K562 (cell line): ENCODE measurements at regions not wholly inside any gene's neighbourhood (a gene's known extent, or its start where the extent isn't known, plus 50 kb on each side); places are given as distances from the start of the nearest gene placed in this dataset.

ENCODE experiments used
- ATAC-seq: fragments of 200-7000 bp; cut with Tn5 transposase; 3 replicates; pipeline ENCODE4 v1.9.1; 2020; ENCODE audit warnings: moderate library complexity
- BruUV-seq: library from RNA; stranded (reverse); fragments of 400-500 nt; replicated peaks from 2 replicates; lab custom pipeline; 2021; lab: Mats Ljungman, UMichigan
- CTCF ChIA-PET: fragments of 300-600 bp; formaldehyde crosslinking; extraction: SDS; loops from one replicate; lab custom pipeline; 2021; ENCODE audit warnings: low intra/inter-chr PET ratio; lab: Yijun Ruan, JAX
- POLR2A ChIA-PET: fragments of 300-600, 350-650 bp; sonication (Branson Sonifier 250); formaldehyde crosslinking; extraction: SDS; loops from one replicate; lab custom pipeline; 2021; ENCODE audit warnings: antibody characterized with exemption, inconsistent platforms; lab: Yijun Ruan, JAX
- DNase-seq, 4 experiments: peaks; one replicate each; pipeline versions ENCODE4 v3.0.0 to v3.0.0-alpha.2; 2011 to 2018; ENCODE audit warnings: low spot score in 3 of 4, mixed read lengths in 3 of 4; ENCODE audit errors: extremely low read depth in 1 of 4
- FAIRE-seq: peaks from 2 replicates; lab custom pipeline; 2011; peaks lifted over from hg19 to GRCh38; lab: Jason Lieb, UNC
- H2AFZ ChIP-seq: 2 replicates; pipeline ENCODE4 v1.6.0; 2011; ENCODE audit warnings: low read depth, low read length, control low read depth, inconsistent platforms
- H3K27ac ChIP-seq: fragments of 200-600 bp; 3 replicates; pipeline ENCODE4 v1.8.0; 2011; ENCODE audit warnings: low read depth, mild to moderate bottlenecking, control low read depth, inconsistent platforms, low read length, moderate library complexity, mixed read lengths; ENCODE audit errors: extremely low read depth
- H3K27me3 ChIP-seq, 2 experiments: fragments of 300-600 bp in 1 of 2; 2 replicates in 1 of 2; 3 replicates in 1 of 2; pipeline versions ENCODE4 v1.6.0 to v1.8.0; 2011; ENCODE audit warnings: inconsistent platforms in 2 of 2, low read length in 2 of 2, mild to moderate bottlenecking in 1 of 2, mixed read lengths in 1 of 2, moderate library complexity in 1 of 2; ENCODE audit not compliant: control insufficient read depth in 2 of 2, insufficient read depth in 2 of 2
- H3K36me3 ChIP-seq: fragments of 300-600 bp; 3 replicates; pipeline ENCODE4 v1.8.0; 2011; ENCODE audit warnings: mild to moderate bottlenecking, low read length, inconsistent platforms; ENCODE audit not compliant: control insufficient read depth, insufficient read depth
- H3K4me1 ChIP-seq, 2 experiments: fragments of 200-600 bp in 1 of 2; replicated peaks in 1 of 2; 2 replicates in 1 of 2; 3 replicates in 1 of 2; pipeline versions ENCODE4 v1.5.1 to v1.8.0; 2011; ENCODE audit warnings: inconsistent platforms in 2 of 2, low read length in 2 of 2, mild to moderate bottlenecking in 1 of 2, mixed read lengths in 1 of 2, moderate library complexity in 1 of 2; ENCODE audit not compliant: control insufficient read depth in 2 of 2, insufficient read depth in 2 of 2
- H3K4me2 ChIP-seq: 2 replicates; pipeline ENCODE4 v1.6.1; 2011; ENCODE audit warnings: low read length, control low read depth, inconsistent platforms, mixed read lengths; ENCODE audit not compliant: insufficient read depth
- H3K4me3 ChIP-seq: fragments of 200-600 bp; sonication (generic), shearing (Covaris generic); 2 replicates; pipeline ENCODE4 v1.5.1; 2016; ENCODE audit warnings: control low read depth, inconsistent platforms
- H3K79me2 ChIP-seq: fragments of 200-600 bp; 3 replicates; pipeline ENCODE4 v1.8.0; 2011; ENCODE audit warnings: low read length, inconsistent platforms; ENCODE audit not compliant: control insufficient read depth, insufficient read depth
- H3K9ac ChIP-seq, 2 experiments: 2 replicates each; pipeline versions ENCODE4 v1.6.0 to v1.6.1; 2011; ENCODE audit warnings: low read depth in 2 of 2, low read length in 2 of 2, control low read depth in 1 of 2, inconsistent platforms in 1 of 2, mild to moderate bottlenecking in 1 of 2, mixed read lengths in 1 of 2; ENCODE audit not compliant: insufficient read depth in 1 of 2
- H3K9me1 ChIP-seq: one replicate; pipeline ENCODE4 v1.6.0; 2011; ENCODE audit warnings: inconsistent platforms, mild to moderate bottlenecking, low read length, moderate library complexity; ENCODE audit not compliant: control insufficient read depth, insufficient read depth
- H3K9me3 ChIP-seq: replicated peaks from 2 replicates; pipeline ENCODE4 v1.5.1; 2011; ENCODE audit warnings: low read depth, low read length, inconsistent platforms; ENCODE audit not compliant: control insufficient read depth, insufficient read depth
- H4K20me1 ChIP-seq: replicated peaks from 2 replicates; pipeline ENCODE4 v1.6.1; 2011; ENCODE audit warnings: low read length, inconsistent platforms, mixed read lengths; ENCODE audit not compliant: control insufficient read depth, insufficient read depth
- C11orf30 ChIP-seq: fragments of 450-650 bp; IDR thresholded peaks from 2 replicates; pipeline ENCODE4 v1.6.1; 2016; ENCODE audit warnings: low read depth, mild to moderate bottlenecking
- CAMTA2 ChIP-seq: fragments of 250-450 bp; sonication (Bioruptor Pico); conservative IDR thresholded peaks from 2 replicates; pipeline ENCODE4 v1.5.1; 2022
- CBX5 ChIP-seq: IDR thresholded peaks from 2 replicates; pipeline ENCODE4 v1.6.1; 2014; ENCODE audit warnings: low read depth, borderline replicate concordance
- GABPB1 ChIP-seq: sonication (generic); formaldehyde crosslinking; IDR thresholded peaks from 2 replicates; pipeline ENCODE4 v1.8.0; 2022; ENCODE audit warnings: mild to moderate bottlenecking, missing genetic modification reagents
- HDAC1 ChIP-seq, 2 experiments: fragments of 450-650 bp; IDR thresholded peaks; 2 replicates each; pipeline ENCODE4 v1.6.1; 2016 to 2017; ENCODE audit warnings: inconsistent platforms in 1 of 2, mild to moderate bottlenecking in 1 of 2, moderate library complexity in 1 of 2
- HMG20A ChIP-seq: fragments of 450-650 bp; formaldehyde crosslinking; conservative IDR thresholded peaks from 2 replicates; pipeline ENCODE4 v1.4.0; 2020; ENCODE audit warnings: mild to moderate bottlenecking, mixed read lengths
- HNRNPLL ChIP-seq: fragments of 200-400 bp; formaldehyde crosslinking; IDR thresholded peaks from 2 replicates; pipeline ENCODE4 v1.6.1; 2017; ENCODE audit warnings: low read length, low read depth, mild to moderate bottlenecking; ENCODE audit not compliant: poor library complexity, severe bottlenecking
- KLF13 ChIP-seq: fragments of 450-650 bp; IDR thresholded peaks from 2 replicates; pipeline ENCODE4 v1.6.1; 2016; ENCODE audit warnings: missing genetic modification characterization, low read depth, mild to moderate bottlenecking, missing compliant biosample characterization, moderate library complexity, borderline replicate concordance
- PHF20 ChIP-seq: fragments of 450-650 bp; IDR thresholded peaks from 2 replicates; pipeline ENCODE4 v1.6.1; 2018; ENCODE audit not compliant: partially characterized antibody
- POLR2AphosphoS2 ChIP-seq: IDR thresholded peaks from 2 replicates; pipeline ENCODE4 v1.6.1; 2012; ENCODE audit warnings: low read length, improper control_type of control experiment
- ZFP30 ChIP-seq: fragments of 250-450 bp; sonication (Bioruptor Pico); IDR thresholded peaks from 2 replicates; pipeline ENCODE4 v1.8.0; 2022; ENCODE audit warnings: moderate library complexity, mild to moderate bottlenecking, inconsistent platforms, borderline replicate concordance
- ZKSCAN8 ChIP-seq: fragments of 200-800 bp; sonication (Bioruptor generic); IDR thresholded peaks from 2 replicates; pipeline ENCODE4 v1.6.1; 2016; ENCODE audit warnings: missing genetic modification characterization, missing compliant biosample characterization
- ZNF12 ChIP-seq: sonication (generic); formaldehyde crosslinking; IDR thresholded peaks from 2 replicates; pipeline ENCODE4 v1.4.0; 2020; ENCODE audit warnings: mild to moderate bottlenecking, missing genetic modification reagents
- WGBS: fragments of 100-300 bp; shearing (Covaris generic); methylation state at CpG from one replicate; pipeline ENCODE4 v1.1.6; 2016; ENCODE audit warnings: low coverage, mixed read lengths; ENCODE audit not compliant: insufficient coverage; ENCODE audit errors: missing lambda C conversion rate; 5-methylcytosine and 5-hydroxymethylcytosine counted together
- in situ Hi-C: fragments of 300-500 bp; cut with MboI; formaldehyde crosslinking; loops from 4 replicates; pipeline ENCODE4 v1.15.0; 2018; ENCODE audit warnings: inconsistent platforms, mixed read lengths
- intact Hi-C: fragments of 100-400 bp; cut with micrococcal nuclease; formaldehyde crosslinking; loops from 2 replicates; pipeline ENCODE4 v1.14.2; 2022
- TF ChIP-seq, protein P1 (sequence below): fragments of 150-350 bp; IDR thresholded peaks from 2 replicates; pipeline ENCODE4 v1.6.1; 2014; ENCODE audit warnings: low read depth, mild to moderate bottlenecking, low read length, borderline replicate concordance
- TF ChIP-seq, protein P2 (sequence below): sonication (generic); formaldehyde crosslinking; IDR thresholded peaks from 2 replicates; pipeline ENCODE4 v1.8.1; 2023; ENCODE audit warnings: mild to moderate bottlenecking, missing genetic modification reagents
- TF ChIP-seq, protein P3 (sequence below): fragments of 450-650 bp; IDR thresholded peaks from 2 replicates; pipeline ENCODE4 v1.6.1; 2016; ENCODE audit warnings: borderline replicate concordance

DNA sequence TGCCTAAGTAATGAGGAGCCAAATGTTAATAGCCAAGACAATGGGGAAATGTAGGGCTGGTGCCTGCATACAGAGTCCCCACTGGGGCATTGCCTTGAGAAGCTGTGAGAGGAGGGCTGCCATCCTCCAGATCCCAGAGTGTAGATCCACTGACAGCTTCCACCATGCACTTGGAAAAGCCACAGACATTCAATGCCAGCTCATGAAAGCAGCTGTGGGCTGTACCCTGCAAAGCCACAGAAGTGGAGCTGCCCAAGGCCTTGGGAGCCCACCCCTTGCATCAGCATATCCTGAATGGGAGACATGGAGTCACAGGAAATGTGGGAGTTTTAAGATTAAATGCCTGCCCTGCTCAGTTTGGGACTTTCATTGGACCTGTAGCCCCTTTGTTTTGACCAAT is 244.7 kb downstream of the BTG1 start (continued):
- no peak for TF ChIP-seq ZNF12 (CRISPR knock-in tag)
- no peak for TF ChIP-seq CAMTA2 (CRISPR knock-in tag)
- TF ChIP-seq, protein P1, sequence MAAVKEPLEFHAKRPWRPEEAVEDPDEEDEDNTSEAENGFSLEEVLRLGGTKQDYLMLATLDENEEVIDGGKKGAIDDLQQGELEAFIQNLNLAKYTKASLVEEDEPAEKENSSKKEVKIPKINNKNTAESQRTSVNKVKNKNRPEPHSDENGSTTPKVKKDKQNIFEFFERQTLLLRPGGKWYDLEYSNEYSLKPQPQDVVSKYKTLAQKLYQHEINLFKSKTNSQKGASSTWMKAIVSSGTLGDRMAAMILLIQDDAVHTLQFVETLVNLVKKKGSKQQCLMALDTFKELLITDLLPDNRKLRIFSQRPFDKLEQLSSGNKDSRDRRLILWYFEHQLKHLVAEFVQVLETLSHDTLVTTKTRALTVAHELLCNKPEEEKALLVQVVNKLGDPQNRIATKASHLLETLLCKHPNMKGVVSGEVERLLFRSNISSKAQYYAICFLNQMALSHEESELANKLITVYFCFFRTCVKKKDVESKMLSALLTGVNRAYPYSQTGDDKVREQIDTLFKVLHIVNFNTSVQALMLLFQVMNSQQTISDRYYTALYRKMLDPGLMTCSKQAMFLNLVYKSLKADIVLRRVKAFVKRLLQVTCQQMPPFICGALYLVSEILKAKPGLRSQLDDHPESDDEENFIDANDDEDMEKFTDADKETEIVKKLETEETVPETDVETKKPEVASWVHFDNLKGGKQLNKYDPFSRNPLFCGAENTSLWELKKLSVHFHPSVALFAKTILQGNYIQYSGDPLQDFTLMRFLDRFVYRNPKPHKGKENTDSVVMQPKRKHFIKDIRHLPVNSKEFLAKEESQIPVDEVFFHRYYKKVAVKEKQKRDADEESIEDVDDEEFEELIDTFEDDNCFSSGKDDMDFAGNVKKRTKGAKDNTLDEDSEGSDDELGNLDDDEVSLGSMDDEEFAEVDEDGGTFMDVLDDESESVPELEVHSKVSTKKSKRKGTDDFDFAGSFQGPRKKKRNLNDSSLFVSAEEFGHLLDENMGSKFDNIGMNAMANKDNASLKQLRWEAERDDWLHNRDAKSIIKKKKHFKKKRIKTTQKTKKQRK, result no peak
- no peak for TF ChIP-seq HMG20A
- TF ChIP-seq ZFP30 (CRISPR knock-in tag), result no peak
- no peak for TF ChIP-seq HDAC1 (IDR thresholded peaks at IDR 0.05)
- no peak for TF ChIP-seq PHF20
- no peak for TF ChIP-seq CBX5

DNA sequence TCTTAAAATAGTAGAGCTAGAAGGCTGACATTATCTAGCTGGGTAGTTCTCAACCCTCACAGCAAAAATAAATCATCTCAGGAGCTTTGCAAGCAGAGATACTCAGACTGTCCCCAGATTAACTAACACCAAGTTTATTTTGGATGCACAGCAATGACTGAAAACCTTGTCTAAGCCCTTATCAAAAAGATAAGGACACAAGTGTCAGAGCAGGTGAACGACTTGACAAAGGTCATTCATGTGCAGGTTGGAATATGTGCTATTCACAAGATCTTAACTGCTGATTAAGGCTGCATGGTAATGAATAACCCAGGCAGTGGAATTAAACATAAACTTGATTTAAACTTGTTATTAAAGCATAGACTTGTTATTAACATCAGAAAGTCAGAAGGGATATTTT is 246.6 kb downstream of the BTG1 start:
- H3K79me2 ChIP-seq, result no peaks in the 10 kb centered on the region
- DNase-seq (no peak), FAIRE-seq (peak; percentile 64), ATAC-seq (no peak)
- no peak overlapping the region for H2AFZ ChIP-seq
- H3K9me1 ChIP-seq, result no peaks in the 10 kb centered on the region
- H3K27ac ChIP-seq, result no peak overlapping the region
- H3K4me3 ChIP-seq, result no peak overlapping the region
- H4K20me1 ChIP-seq, result no peaks in the 10 kb centered on the region
- POLR2A ChIA-PET, result interaction anchor here (0.8 to 2.2 kb wide), 2 partner anchors 16 to 245 kb away, joined by 4 to 8 read pairs; no protein-coding TSS in a partner anchor
- BruUV-seq, result no TSS peak
- intact Hi-C loops, result no loop called here
- in situ Hi-C loops, result no loop called here
- CTCF ChIA-PET, result no interaction called here
- no peak overlapping the region for H3K4me2 ChIP-seq
- no peaks in the 10 kb centered on the region for H3K36me3 ChIP-seq
- H3K9ac ChIP-seq, result no peak overlapping the region
- WGBS, result 0% methylated on average over 1 of the region's 1 CpG
- H3K4me1 ChIP-seq, result no peaks in the 10 kb centered on the region
- H3K9me3 ChIP-seq, result no peaks in the 10 kb centered on the region
- H3K27me3 ChIP-seq, result 0 out of 5 replicates have a peak, but pooled peaks cover 0 to 3% of the 10 kb centered on the region in 2 experiments
- no peak for TF ChIP-seq POLR2AphosphoS2
- TF ChIP-seq ZKSCAN8, result no peak
- TF ChIP-seq, protein P2, sequence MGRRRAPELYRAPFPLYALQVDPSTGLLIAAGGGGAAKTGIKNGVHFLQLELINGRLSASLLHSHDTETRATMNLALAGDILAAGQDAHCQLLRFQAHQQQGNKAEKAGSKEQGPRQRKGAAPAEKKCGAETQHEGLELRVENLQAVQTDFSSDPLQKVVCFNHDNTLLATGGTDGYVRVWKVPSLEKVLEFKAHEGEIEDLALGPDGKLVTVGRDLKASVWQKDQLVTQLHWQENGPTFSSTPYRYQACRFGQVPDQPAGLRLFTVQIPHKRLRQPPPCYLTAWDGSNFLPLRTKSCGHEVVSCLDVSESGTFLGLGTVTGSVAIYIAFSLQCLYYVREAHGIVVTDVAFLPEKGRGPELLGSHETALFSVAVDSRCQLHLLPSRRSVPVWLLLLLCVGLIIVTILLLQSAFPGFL, result no peak
- no peak for TF ChIP-seq GABPB1 (CRISPR knock-in tag)
- TF ChIP-seq HNRNPLL, result no peak
- no peak for TF ChIP-seq C11orf30
- no peak for TF ChIP-seq KLF13 (tag)
- TF ChIP-seq, protein P3, sequence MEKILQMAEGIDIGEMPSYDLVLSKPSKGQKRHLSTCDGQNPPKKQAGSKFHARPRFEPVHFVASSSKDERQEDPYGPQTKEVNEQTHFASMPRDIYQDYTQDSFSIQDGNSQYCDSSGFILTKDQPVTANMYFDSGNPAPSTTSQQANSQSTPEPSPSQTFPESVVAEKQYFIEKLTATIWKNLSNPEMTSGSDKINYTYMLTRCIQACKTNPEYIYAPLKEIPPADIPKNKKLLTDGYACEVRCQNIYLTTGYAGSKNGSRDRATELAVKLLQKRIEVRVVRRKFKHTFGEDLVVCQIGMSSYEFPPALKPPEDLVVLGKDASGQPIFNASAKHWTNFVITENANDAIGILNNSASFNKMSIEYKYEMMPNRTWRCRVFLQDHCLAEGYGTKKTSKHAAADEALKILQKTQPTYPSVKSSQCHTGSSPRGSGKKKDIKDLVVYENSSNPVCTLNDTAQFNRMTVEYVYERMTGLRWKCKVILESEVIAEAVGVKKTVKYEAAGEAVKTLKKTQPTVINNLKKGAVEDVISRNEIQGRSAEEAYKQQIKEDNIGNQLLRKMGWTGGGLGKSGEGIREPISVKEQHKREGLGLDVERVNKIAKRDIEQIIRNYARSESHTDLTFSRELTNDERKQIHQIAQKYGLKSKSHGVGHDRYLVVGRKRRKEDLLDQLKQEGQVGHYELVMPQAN, result no peak
